DND-41 (cell line): ENCODE measurements at regions not wholly inside any gene's neighbourhood (a gene's known extent, or its start where the extent isn't known, plus 50 kb on each side); places are given as distances from the start of the nearest gene placed in this dataset.
A peak's percentile ranks its signal among the peaks of the same experiment; 100 is the strongest.

ENCODE experiments used
- ATAC-seq: fragments of 200-7000 bp; cut with Tn5 transposase; 3 replicates; pipeline ENCODE4 v1.9.1; 2021; ENCODE audit warnings: low read depth; ENCODE audit not compliant: insufficient read depth
- DNase-seq: peaks from one replicate; pipeline ENCODE4 v3.0.0-alpha.2; 2020
- H2AFZ ChIP-seq: 2 replicates; pipeline ENCODE4 v1.6.0; 2012; ENCODE audit warnings: low read depth, low read length
- H3K27ac ChIP-seq: 2 replicates; pipeline ENCODE4 v1.5.1; 2012; ENCODE audit warnings: low read length, inconsistent platforms
- H3K27me3 ChIP-seq: fragments of 200-600 bp; sonication (generic); 2 replicates; pipeline ENCODE4 v1.6.0; 2012; ENCODE audit warnings: low read length, mild to moderate bottlenecking, inconsistent platforms; ENCODE audit not compliant: insufficient read depth, poor library complexity
- H3K36me3 ChIP-seq: 2 replicates; pipeline ENCODE4 v1.5.1; 2012; ENCODE audit warnings: low read length, inconsistent platforms; ENCODE audit not compliant: insufficient read depth
- H3K4me1 ChIP-seq: 2 replicates; pipeline ENCODE4 v1.5.1; 2012; ENCODE audit warnings: mild to moderate bottlenecking, low read length; ENCODE audit not compliant: insufficient read depth
- H3K4me2 ChIP-seq: 2 replicates; pipeline ENCODE4 v1.6.0; 2012; ENCODE audit warnings: mild to moderate bottlenecking, moderate library complexity, low read length, inconsistent platforms; ENCODE audit not compliant: insufficient read depth
- H3K4me3 ChIP-seq, 2 experiments: fragments of 200-600 bp in 1 of 2; shearing (Covaris generic) in 1 of 2; 2 replicates each; pipeline ENCODE4 v1.5.1; 2012 to 2016; ENCODE audit warnings: inconsistent platforms in 2 of 2, low read length in 2 of 2, mild to moderate bottlenecking in 2 of 2, low read depth in 1 of 2, moderate library complexity in 1 of 2
- H3K79me2 ChIP-seq: 2 replicates; pipeline ENCODE4 v1.6.0; 2012; ENCODE audit warnings: low read length, inconsistent platforms; ENCODE audit not compliant: insufficient read depth
- H3K9ac ChIP-seq: 2 replicates; pipeline ENCODE4 v1.6.0; 2012; ENCODE audit warnings: low read depth, mild to moderate bottlenecking, inconsistent platforms, low read length, moderate library complexity
- H3K9me3 ChIP-seq: 2 replicates; pipeline ENCODE4 v1.5.1; 2012; ENCODE audit warnings: low read length, moderate library complexity, mild to moderate bottlenecking, inconsistent platforms; ENCODE audit not compliant: insufficient read depth, severe bottlenecking
- H4K20me1 ChIP-seq: 2 replicates; pipeline ENCODE4 v1.6.0; 2012; ENCODE audit warnings: low read length; ENCODE audit not compliant: insufficient read depth
- CTCF ChIP-seq: IDR thresholded peaks from 2 replicates; pipeline ENCODE4 v1.5.1; 2012; ENCODE audit warnings: borderline replicate concordance, low read length, moderate library complexity, mild to moderate bottlenecking; ENCODE audit not compliant: poor library complexity, severe bottlenecking; ENCODE audit errors: extremely low read depth
- EZH2 ChIP-seq: IDR thresholded peaks from 3 replicates; pipeline ENCODE4 v1.6.1; 2012; ENCODE audit warnings: borderline replicate concordance, low read depth, mild to moderate bottlenecking, moderate library complexity, low read length, inconsistent platforms; ENCODE audit not compliant: severe bottlenecking

- H3K4me1 ChIP-seq, result no peaks in the 10 kb centered on the region
- H3K27ac ChIP-seq, result no peak overlapping the region
- no peak overlapping the region for H3K4me2 ChIP-seq
- H3K27me3 ChIP-seq, result peaks cover 17% of the 10 kb centered on the region
- H2AFZ ChIP-seq, result no peak overlapping the region
- no peak overlapping the region for H3K9ac ChIP-seq
- TF ChIP-seq CTCF (no peak), EZH2 (no peak)
- DNase-seq (no peak), ATAC-seq (no peak)
- H4K20me1 ChIP-seq, result no peaks in the 10 kb centered on the region
- H3K9me3 ChIP-seq, result no peaks in the 10 kb centered on the region
- no peak overlapping the region for H3K4me3 ChIP-seq
- no peaks in the 10 kb centered on the region for H3K36me3 ChIP-seq
- no peaks in the 10 kb centered on the region for H3K79me2 ChIP-seq
These were observed 272.5 kb downstream of the BUD13 start for GRCh38 chr11:116500026-116500946.

GRCh38 chr11:116499396-116500003 lies 273.3 kb downstream of the BUD13 start:
- no peaks in the 10 kb centered on the region for H3K36me3 ChIP-seq
- no peak overlapping the region for H3K4me2 ChIP-seq
- no peaks in the 10 kb centered on the region for H3K79me2 ChIP-seq
- peak; percentile 60; the same call in 2 of the 3 replicates for ATAC-seq
- DNase-seq, result peak; percentile 62
- H3K27me3 ChIP-seq, result peaks cover 14% of the 10 kb centered on the region
- H3K4me3 ChIP-seq, result no peak overlapping the region
- no peak overlapping the region for H2AFZ ChIP-seq
- no peaks in the 10 kb centered on the region for H3K9me3 ChIP-seq
- H4K20me1 ChIP-seq, result no peaks in the 10 kb centered on the region
- H3K27ac ChIP-seq, result no peak overlapping the region
- no peak overlapping the region for H3K9ac ChIP-seq
- H3K4me1 ChIP-seq, result no peaks in the 10 kb centered on the region
- TF ChIP-seq CTCF, result peak; percentile 73
- TF ChIP-seq EZH2, result no peak

GRCh38 chr11:116498161-116498560 lies 274.6 kb downstream of the BUD13 start:
- H3K4me3 ChIP-seq, result no peak overlapping the region
- DNase-seq (no peak), ATAC-seq (no peak)
- H3K9ac ChIP-seq, result no peak overlapping the region
- TF ChIP-seq CTCF (no peak), EZH2 (no peak)
- no peak overlapping the region for H3K4me2 ChIP-seq
- no peak overlapping the region for H2AFZ ChIP-seq
- H3K27ac ChIP-seq, result no peak overlapping the region
- no peaks in the 10 kb centered on the region for H3K79me2 ChIP-seq
- peaks cover 10% of the 10 kb centered on the region for H3K27me3 ChIP-seq
- no peaks in the 10 kb centered on the region for H4K20me1 ChIP-seq
- no peaks in the 10 kb centered on the region for H3K4me1 ChIP-seq
- no peaks in the 10 kb centered on the region for H3K36me3 ChIP-seq
- no peaks in the 10 kb centered on the region for H3K9me3 ChIP-seq
